GM12892 (cell line): ENCODE measurements at regions not wholly inside any gene's neighbourhood (a gene's known extent, or its start where the extent isn't known, plus 50 kb on each side); places are given as distances from the start of the nearest gene placed in this dataset.

ENCODE experiments used
- POLR2A ChIP-seq: IDR thresholded peaks from 2 replicates; pipeline ENCODE4 v1.6.1; 2011; ENCODE audit warnings: low read depth, low read length, control low read depth
- POLR2AphosphoS5 ChIP-seq: IDR thresholded peaks from 2 replicates; pipeline ENCODE4 v1.6.1; 2011; ENCODE audit warnings: low read depth, low read length, control low read depth
- TAF1 ChIP-seq: IDR thresholded peaks from 2 replicates; pipeline ENCODE4 v1.6.1; 2011; ENCODE audit warnings: low read depth, mild to moderate bottlenecking, control low read depth, low read length, borderline replicate concordance

- no peak for TF ChIP-seq POLR2A
- TF ChIP-seq TAF1: no peak
- TF ChIP-seq POLR2AphosphoS5: no peak
Observed at GRCh38 chr18:51260118-51260517, 62.6 kb upstream of the MEX3C start.
